AG04450 (cell line): ENCODE measurements at regions not wholly inside any gene's neighbourhood (a gene's known extent, or its start where the extent isn't known, plus 50 kb on each side); places are given as distances from the start of the nearest gene placed in this dataset.

Source experiments
- CTCF ChIA-PET: fragments of 300-600, 350-600 bp; formaldehyde crosslinking; extraction: SDS; loops from one replicate; lab custom pipeline; 2022; ENCODE audit warnings: antibody characterized with exemption, inconsistent platforms; lab: Charles Lee
- POLR2A ChIA-PET: fragments of 350-600 bp; formaldehyde crosslinking; extraction: SDS; loops from one replicate; lab custom pipeline; 2021; ENCODE audit warnings: antibody characterized with exemption, inconsistent platforms; lab: Yijun Ruan, JAX
- DNase-seq: peaks from one replicate; pipeline ENCODE4 v3.0.0-alpha.2; 2011; ENCODE audit warnings: low read depth, low spot score
- H3K27ac ChIP-seq: one replicate; pipeline ENCODE4 v1.5.1; 2012; ENCODE audit warnings: low read depth, low read length, control low read depth
- H3K27me3 ChIP-seq: one replicate; pipeline ENCODE4 v1.6.0; 2012; ENCODE audit warnings: low read length; ENCODE audit not compliant: control insufficient read depth, insufficient read depth
- H3K4me3 ChIP-seq: 2 replicates; pipeline ENCODE4 v1.5.1; 2011; ENCODE audit warnings: mild to moderate bottlenecking, low read depth, low read length, control low read depth
- H3K9me3 ChIP-seq: 2 replicates; pipeline ENCODE4 v1.5.1; 2012; ENCODE audit warnings: low read length; ENCODE audit not compliant: control insufficient read depth, insufficient read depth
- TF ChIP-seq, protein P1 (sequence below): IDR thresholded peaks from 2 replicates; pipeline ENCODE4 v1.5.1; 2011; ENCODE audit warnings: low read depth, low read length, control low read depth, inconsistent platforms

GRCh38 chr15:37289109-37289765, 188.9 kb upstream of the MEIS2 start:
- no peak for DNase-seq
- H3K27me3 ChIP-seq, result no peaks in the 10 kb centered on the region
- no peaks in the 10 kb centered on the region for H3K9me3 ChIP-seq
- H3K27ac ChIP-seq, result no peak overlapping the region
- ChIA-PET CTCF (no interaction called here), POLR2A (no interaction called here)
- H3K4me3 ChIP-seq, result no peak overlapping the region
- TF ChIP-seq, protein P1, sequence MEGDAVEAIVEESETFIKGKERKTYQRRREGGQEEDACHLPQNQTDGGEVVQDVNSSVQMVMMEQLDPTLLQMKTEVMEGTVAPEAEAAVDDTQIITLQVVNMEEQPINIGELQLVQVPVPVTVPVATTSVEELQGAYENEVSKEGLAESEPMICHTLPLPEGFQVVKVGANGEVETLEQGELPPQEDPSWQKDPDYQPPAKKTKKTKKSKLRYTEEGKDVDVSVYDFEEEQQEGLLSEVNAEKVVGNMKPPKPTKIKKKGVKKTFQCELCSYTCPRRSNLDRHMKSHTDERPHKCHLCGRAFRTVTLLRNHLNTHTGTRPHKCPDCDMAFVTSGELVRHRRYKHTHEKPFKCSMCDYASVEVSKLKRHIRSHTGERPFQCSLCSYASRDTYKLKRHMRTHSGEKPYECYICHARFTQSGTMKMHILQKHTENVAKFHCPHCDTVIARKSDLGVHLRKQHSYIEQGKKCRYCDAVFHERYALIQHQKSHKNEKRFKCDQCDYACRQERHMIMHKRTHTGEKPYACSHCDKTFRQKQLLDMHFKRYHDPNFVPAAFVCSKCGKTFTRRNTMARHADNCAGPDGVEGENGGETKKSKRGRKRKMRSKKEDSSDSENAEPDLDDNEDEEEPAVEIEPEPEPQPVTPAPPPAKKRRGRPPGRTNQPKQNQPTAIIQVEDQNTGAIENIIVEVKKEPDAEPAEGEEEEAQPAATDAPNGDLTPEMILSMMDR, result peak; percentile 53

- TF ChIP-seq, protein P1, result no peak
- CTCF ChIA-PET, result interaction anchor here (0.6 kb wide), 1 partner anchor 600 kb away, joined by 3 read pairs; no protein-coding TSS in a partner anchor
- Histone ChIP-seq H3K9me3 (no peaks in the 10 kb centered on the region), H3K27me3 (no peaks in the 10 kb centered on the region), H3K4me3 (no peak overlapping the region), H3K27ac (no peak overlapping the region)
- DNase-seq, result no peak
- POLR2A ChIA-PET, result no interaction called here
Measured at GRCh38 chr15:37291920-37292319, 191.6 kb upstream of the MEIS2 start.

DNA sequence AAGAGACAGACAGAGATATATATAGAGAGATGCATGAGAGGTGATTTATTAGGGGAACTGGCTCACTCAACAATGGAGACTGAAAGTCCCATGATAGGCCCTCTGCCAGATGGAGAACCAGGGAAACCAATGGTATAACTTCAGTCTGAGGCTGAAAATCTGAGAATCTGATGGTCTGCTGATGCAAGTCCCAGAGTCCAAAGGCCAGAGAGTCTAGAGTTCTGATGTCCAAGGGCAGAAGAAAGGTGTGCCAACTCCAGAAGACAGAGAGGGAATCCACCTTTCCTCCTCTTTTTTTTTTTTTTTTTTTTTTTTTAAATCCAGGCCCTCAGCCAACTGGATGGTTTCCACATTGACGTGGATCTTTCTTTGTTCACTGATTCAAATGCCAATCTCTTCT, 197.9 kb upstream of the MEIS2 start:
- Histone ChIP-seq H3K27me3 (no peaks in the 10 kb centered on the region), H3K9me3 (no peaks in the 10 kb centered on the region), H3K4me3 (no peak overlapping the region), H3K27ac (no peak overlapping the region)
- POLR2A ChIA-PET, result no interaction called here
- TF ChIP-seq, protein P1, result no peak
- DNase-seq, result no peak
- CTCF ChIA-PET, result no interaction called here

GRCh38 chr15:37339437-37339836, 239.1 kb upstream of the MEIS2 start:
- no peak overlapping the region for H3K4me3 ChIP-seq
- H3K27me3 ChIP-seq, result no peaks in the 10 kb centered on the region
- H3K9me3 ChIP-seq, result no peaks in the 10 kb centered on the region
- CTCF ChIA-PET, result interaction anchor here (1.3 kb wide), 1 partner anchor 13 kb away, joined by 3 read pairs; no protein-coding TSS in a partner anchor
- POLR2A ChIA-PET, result no interaction called here
- TF ChIP-seq, protein P1, result no peak
- H3K27ac ChIP-seq, result no peak overlapping the region
- no peak for DNase-seq

DNA sequence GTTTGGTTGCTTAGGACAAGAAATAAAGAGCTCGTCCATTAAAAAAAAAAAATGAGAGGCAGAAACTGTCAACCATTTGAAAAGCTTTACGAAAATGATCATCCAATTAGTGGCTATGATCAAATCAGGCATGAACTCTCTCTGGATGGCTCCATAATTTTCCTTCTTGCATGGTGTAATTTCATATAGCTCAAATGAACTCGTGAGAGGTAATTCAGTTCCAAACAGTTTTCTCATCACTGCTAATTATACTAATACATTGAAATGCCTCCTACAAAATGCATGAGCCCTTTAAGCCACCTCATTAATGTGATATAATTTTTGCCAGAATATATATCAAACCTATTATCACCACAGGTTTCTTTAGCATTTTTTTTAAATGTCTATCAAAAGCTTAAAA, 239.5 kb upstream of the MEIS2 start:
- H3K27me3 ChIP-seq, result no peaks in the 10 kb centered on the region
- ChIA-PET POLR2A (interaction anchor here (0.7 kb wide), 1 partner anchor 363 kb away, joined by 4 read pairs; no protein-coding TSS in a partner anchor), CTCF (interaction anchor here (1.3 kb wide), 1 partner anchor 14 kb away, joined by 3 read pairs; no protein-coding TSS in a partner anchor)
- DNase-seq, result no peak
- TF ChIP-seq, protein P1, result no peak
- no peak overlapping the region for H3K4me3 ChIP-seq
- no peaks in the 10 kb centered on the region for H3K9me3 ChIP-seq
- no peak overlapping the region for H3K27ac ChIP-seq
